Inflammatory macrophage treated with lipopolysaccharide for 4 hours (primary cell): ENCODE measurements at regions not wholly inside any gene's neighbourhood (a gene's known extent, or its start where the extent isn't known, plus 50 kb on each side); places are given as distances from the start of the nearest gene placed in this dataset.
"Not testable (repeated sequence)": the region's sequence is repeated elsewhere in the genome, so short reads cannot be mapped to it uniquely, and the experiment has no call there.

ENCODE experiments used
- DNase-seq: peaks from one replicate; pipeline ENCODE4 v3.0.0-alpha.2; 2020

DNA sequence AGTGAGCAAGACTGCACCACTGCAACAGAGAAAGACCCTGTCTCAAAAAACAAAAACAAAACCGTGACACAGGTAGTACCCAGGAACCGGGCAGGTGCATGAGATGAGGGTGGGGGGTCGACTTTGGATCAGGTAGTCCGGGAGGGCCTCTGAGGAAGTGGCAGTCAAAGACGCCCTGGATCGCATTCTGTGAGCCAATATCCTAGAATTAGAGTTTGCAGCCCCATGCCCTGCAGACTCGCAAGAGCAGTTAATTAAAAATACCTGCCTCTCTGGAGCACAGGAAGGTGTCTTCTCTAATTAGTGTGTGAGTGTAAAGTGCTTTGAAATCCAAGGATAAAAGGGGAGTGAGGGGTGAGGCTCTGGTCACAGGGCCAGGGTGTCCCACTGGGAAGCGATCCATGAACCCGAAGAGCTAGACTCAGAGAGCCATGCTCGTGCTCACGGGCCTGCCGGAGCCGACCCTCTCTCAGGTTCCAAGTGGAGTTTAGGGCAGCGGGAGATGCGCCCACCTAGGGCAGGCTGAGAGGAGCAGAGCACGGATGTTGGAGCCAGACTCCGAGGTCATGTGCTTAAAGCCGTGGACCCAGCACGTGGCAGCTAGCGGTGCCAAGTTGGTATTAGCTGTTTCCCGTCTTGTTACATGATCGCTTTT lies 74.7 kb upstream of the PTPN1 start:
- DNase-seq = no peak

DNA sequence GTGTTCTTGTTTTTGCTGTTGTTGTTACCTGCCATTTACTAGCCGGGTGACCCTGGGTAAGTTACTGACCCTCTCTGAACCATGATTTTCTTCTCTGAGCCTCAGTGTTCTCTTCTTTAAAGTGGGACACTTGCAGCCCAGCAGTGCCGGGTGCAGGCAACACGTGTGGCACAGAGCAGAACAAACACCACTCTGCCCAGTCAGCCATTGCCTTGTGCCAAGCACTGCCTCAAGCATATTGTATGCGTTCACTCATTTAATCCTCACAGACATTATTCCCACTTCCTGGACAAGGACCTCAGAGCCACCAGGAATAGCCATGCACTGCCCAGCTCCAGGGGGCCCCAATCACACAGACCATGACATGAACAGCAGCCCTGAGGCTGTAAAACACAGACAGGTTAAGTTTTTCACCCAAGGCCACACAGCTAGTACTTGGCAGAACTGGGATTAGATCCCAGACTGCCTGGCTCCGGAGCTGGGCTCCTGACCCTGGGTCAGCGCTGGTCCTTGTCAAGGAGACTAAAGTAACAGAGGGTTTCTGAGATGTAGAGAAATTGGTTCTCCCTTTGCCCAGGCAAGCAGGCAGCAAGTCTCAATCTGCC lies 74.0 kb upstream of the PTPN1 start:
- no peak for DNase-seq

DNA sequence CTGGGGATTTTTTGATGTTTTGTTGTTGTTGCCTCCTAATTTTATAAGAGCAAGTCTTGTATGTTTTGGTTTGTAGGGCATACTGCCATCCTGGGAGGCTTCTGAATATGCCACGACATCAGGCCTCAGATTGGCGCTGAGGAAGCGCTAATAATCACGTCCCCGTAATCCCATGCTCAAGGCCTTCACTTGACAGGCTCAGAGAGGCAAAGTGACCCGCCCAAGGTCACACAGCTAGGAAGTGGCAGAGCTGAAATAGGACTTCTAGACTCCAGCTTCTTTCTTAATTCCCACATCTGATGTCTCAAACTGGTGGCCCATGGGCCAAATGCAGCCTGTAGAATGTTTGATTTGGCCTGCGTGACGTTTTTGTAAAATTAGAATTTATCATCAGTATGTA lies 73.5 kb upstream of the PTPN1 start:
- no peak for DNase-seq

DNA sequence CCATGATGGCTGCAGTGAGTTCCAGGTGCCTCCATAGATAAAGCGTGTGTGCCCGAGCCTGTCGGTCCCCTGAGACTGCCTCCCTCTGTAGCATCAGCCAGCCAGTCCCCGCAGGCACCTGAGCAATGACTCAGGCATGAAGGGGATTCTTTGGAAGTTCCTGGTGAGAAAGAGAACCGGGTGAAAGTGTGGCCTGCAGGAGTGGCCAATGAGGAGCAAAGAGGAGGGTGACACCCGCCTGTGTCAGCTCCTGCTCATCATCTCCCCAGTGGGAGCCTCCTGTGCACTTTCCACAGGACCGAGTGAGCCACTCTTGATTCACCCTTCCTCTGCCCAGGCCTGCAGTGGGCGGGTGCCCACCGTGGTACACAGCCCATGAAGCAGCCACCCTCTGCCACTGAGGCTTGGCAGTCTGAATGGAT lies 71.2 kb upstream of the PTPN1 start:
- peak; percentile 80 for DNase-seq

DNA sequence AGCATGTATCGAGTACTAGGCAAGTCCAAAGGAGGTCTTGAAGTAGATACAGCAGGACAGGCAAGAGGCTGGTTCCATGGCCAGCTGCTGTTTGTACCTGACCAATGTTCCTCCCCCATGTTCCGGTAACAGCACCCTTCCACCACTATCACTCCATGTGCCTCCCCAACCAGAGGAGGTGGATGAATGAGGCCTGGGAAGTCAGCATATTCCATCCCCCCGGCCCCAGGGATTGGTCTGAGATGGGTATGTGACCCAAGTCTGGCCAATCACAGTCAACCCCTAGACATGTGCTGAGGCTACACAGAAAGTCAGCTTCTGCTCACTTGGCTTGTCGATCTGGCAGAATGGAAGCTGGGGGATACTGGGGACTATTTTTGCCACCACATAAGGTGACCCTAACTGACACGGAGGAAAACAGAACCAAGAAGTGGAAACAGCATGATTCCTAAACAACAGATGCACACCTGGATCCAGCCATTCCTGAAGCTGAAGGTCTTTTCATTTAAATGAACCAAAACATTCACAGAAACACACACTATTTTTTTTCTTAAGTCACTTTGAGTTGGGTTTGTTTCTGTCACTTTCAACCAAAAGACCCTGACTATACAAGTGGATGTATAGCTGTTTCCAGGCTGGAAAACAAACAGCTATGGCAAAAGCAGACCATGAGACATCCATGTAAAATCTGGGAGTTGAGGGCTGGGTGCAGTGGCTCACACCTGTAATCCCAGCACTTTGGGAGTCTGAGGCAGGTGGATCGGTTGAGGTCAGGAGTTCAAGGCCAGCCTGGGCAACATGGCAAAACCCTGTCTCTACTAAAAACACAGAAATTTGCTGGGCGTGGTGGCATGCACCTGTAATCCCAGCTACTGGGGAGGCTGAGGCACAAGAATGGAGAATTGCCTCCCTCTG lies 70.4 kb upstream of the PTPN1 start:
- DNase-seq = no peak

DNA sequence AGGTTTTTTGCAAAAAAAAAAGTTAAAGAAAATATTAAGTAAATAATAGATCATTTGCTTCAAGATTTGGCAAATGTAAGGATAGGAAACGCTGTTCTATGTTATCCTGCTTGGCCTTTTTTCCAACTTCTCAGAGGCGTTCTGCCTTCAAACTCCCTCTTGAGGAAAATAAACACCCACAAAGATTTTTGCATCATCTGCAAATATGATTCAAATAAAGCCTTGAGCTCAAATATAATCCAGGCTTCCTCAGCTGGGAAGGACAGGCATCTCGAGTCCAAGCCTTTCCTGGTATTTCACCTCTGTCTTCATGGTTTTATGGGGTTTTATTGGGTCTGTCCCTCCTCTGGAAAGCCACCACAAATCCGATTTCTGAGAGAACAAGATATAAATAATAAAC lies 67.7 kb upstream of the PTPN1 start:
- no peak for DNase-seq

DNA sequence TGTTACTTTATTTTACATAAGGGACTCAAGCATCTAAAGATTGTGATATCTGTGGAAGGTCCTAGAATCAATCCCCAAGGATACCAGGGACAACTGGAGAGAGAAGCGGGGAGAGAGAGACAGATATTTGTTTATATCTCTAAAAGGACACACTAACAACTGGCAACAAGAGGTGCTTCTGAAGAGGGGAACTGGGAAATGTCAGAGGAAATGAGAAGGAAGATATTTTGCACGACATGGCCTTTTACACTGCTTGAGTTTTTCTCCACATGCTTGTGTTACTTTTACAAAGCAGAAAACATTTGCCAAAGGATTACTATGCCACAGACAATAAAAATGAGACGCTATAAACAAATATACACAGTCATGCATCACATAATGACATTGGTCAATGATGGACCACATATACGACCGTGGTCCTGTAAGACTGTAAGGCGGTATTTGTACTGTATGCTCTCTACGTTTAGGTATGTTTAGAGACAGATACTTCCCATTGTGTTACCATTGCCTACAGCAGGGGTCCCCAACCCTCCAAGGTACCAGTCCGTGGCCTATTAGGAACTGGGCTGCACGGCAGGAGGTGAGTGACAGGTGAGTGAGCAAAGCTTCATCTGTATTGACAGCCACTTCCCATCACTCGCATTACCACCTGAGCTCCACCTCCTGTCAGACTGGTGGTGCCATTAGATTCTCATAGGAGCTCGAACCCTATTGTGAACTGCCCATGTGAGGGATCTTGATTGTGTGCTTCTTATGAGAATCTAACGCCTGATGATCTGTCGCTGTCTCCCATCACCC lies 64.6 kb upstream of the PTPN1 start:
- DNase-seq = no peak

DNA sequence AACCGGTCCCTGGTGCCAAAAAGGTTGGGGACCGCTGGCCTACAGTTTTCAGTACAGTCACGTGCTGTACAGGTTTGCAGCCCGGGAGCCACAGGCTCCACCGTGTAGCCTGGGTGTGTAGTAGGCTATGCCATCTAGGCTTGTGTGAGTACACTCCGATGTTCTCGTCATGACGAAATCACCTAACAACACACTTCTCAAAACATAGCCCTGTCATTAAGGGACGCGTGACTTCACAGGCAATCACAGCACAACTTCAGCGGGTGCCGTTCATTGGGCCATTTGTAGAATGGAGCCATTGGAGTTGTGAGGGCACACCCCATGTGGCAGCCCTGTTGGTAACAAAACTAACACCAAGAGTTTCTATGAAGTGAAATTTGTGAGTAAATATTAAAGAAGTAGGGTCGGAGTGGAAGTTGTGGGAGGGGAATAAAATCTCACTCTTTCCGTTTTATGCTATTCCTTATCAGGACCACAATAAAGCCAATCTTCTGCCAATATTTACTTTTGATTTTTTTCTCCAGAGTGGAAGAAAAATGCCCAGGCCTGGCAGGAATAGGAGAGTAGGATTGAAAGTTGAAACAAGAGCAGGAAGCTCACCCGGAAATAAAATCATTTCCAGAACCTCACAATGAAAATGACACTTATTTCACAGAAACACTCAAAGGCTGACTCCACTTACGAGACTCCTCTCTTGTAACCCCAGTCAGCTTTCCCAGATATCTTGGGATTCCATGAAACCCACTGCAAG lies 63.7 kb upstream of the PTPN1 start:
- DNase-seq = peak; percentile 70

DNA sequence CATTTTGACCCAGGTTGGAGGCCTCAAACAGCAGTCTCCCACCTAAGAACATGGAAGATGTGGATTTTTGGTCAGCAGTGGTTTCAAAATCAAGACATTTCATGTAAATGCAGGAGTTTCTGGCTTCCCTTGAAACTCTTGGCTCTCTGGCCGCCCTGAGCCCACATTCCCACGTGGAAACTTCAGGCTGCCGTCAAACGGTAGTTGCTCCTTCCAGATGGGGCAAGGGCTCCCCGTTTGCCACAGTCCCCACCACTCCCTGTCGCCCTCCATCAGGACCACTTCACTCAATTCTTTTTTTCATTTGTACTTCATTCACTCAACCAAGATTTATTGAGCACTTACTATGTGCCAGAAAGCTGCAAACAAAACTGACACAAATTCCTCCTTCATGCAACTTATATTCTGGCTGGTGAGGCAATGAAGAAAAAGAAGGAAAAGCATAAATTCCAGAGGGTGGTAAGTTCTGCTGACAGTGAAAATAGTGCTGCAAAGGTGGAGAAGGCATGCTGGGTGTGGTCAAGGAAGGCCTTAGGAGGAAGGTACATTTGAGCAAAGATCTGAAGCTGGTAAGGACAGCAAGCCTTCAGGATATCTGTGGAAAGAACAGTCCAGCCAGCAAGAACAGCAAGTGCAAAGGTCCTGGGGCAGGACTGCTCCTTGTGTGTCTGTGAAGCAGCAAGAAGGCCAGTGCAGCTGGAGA lies 62.9 kb upstream of the PTPN1 start:
- DNase-seq = no peak

DNA sequence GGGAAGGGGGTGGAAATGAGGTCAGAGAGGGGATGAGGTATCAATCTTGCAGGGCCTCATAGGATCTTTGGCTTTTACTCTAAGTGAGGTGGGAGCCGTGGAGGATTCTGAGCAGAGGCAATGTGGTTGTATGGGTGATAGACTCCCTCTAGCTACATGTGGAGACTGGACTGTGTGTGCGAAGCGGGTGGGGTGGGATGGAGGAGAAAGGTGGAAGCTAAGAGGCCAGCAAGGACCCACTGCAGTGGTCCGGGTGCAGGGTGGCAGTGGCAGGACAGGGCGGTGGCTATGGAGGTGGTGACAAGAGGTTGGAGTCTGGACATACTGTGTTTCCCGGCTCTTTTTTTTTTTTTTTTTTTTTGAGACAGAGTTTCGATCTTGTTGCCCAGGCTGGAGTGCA lies 62.4 kb upstream of the PTPN1 start:
- no peak for DNase-seq

DNA sequence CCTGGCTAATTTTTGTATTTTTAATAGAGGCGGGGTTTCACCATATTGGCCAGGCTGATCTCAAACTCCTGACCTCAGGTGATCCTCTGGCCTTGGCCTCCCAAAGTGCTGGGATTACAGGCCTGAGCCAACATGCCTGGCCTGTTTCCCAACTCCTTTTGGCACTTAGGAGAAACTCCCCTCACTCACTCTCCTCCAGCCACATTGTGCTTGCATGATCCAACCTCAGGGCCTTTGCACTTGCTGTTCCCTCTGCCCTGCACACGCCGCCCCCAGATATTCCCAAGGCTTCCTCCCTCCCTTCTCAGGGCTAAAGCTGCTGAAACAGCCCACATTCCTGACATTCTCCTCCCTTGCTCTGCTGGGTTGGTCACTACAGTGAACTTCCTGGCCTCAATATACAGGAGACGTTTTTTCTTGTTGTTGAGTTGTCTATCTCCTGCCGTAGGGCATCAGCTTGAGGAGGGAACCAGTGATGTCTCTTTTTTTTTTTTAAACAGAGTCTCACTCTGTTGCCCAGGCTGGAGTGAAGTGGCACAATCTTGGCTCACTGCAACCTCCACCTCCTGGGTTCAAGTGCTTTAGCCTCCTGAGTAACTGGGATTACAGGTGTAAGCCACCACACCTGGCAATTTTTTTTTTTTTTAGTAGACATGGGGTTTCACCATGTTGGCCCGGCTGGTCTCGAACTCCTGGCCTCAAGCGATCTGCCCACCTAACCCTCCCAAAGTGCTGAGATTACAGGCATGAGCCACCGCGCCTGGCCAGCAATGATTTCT lies 61.4 kb upstream of the PTPN1 start:
- not testable (repeated sequence) for DNase-seq

DNA sequence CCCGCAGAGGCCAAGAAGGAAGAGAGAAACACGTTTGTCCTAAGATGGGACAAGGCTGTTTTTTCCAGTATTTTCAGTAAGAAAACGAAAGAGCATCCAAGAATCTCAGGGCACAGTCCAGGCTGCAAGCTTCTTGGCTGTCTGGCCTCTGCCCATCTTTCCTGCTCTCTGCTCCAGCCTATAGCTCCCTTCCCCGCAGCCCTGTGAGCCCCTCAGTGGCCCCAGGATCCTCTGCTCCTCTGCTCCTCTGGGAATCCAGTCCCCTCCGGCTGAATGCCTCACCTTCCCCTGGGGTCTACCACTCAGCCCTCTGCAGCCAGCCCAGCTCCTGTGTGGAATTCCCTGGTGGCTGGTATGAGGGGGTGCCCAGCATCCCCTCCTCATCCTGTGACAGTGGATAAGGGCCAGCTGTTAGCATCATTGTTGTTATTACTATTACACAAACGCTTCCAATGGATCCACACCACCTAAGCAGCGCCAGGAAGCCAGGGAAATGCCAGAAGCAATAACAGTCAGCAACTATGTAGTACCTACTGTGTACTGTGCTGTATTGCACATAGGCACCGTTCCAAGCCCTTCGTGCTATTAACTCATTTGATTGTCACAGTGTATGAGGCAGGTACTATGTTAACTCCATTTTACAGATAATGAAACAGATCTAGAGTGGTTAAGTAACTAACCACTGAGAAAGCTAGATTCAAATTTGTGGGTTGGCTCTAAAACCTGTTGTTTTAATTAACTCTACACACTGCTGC lies 60.3 kb upstream of the PTPN1 start:
- no peak for DNase-seq

DNA sequence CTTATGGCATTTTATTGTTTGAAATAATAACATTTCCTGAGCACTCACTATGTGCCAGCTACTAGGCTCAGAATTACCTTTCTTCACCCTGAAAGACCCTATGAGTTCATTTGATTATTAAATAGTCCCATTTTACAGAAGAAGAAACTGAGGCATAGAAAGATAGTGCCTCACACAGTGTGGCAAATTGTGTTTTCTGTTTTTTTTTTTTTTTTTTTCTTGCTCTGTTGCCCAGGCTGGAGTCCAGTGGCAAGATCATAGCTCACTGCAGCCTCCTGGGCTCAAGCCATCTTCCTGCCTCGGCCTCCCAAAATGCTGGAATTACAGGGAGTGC lies 59.7 kb upstream of the PTPN1 start:
- no peak for DNase-seq

DNA sequence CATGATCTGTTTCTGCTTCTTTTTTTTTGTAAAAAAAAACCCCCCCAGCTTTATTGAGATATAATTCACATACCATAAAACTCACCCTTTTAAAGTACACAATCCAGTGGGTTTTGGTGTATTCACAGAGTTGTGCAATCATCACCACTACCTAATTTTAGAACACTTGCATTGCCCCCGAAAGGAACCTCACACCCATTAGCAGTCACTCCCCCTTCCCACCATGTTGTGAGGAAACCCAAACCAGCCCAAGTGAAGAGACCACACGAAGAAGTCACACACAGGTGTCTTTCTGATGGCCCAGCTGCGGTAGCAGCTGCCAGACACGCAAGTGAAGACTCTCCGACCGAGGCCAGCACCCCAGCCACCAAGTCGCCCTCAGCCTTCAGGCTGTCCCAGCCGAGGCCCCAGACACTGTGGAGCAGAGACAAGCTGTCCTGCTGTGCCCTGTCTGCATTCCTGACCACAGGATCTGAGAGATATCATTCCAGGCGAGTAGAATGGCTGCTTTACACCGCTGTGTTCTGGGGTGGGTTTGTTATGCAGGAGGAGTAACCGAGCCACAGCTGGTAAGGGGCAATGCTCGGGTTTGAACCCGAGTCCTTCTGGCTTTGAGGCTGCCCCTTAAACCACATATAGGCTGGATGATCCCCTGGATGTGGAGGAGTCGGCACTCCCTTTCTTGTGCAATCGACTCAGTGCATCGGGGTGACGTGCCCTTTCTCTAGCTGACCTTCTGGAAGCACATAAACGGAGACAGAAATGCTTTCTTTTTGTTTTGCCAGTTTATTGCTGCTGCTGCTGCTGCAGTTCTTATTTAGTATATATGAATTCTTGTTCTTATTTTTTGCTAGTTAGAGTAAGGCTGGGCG lies 59.1 kb upstream of the PTPN1 start:
- DNase-seq = peak; percentile 80

DNA sequence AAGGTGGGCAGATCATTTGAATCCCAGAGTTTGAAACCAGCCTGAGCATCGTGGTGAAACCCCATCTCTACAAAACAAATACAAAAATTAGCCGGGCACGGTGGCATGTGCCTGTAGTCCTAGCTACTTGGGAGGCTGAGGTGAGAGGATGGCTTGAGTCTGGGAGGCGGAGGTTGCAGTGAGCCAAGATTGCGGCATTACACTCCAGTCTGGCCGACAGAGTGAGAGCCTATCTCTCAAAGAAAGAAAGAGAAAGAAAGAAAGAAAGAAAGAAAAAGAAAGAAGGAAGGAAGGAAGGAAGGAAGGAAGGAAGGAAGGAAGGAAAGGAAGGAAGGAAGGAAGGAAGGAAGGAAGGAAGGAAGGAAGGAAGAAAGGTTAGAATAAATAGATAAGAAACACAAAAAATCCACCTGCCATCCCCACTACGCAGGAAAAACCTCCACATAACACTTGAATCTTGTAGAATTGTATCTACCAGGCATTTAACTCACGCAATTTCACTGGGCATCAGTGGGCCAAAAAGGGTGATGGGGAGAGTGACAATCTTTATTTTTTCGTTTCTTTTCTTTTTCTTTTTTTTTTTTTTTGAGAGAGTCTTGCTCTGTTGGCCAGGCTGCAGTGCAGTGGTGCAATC lies 58.3 kb upstream of the PTPN1 start:
- not testable (repeated sequence) for DNase-seq

DNA sequence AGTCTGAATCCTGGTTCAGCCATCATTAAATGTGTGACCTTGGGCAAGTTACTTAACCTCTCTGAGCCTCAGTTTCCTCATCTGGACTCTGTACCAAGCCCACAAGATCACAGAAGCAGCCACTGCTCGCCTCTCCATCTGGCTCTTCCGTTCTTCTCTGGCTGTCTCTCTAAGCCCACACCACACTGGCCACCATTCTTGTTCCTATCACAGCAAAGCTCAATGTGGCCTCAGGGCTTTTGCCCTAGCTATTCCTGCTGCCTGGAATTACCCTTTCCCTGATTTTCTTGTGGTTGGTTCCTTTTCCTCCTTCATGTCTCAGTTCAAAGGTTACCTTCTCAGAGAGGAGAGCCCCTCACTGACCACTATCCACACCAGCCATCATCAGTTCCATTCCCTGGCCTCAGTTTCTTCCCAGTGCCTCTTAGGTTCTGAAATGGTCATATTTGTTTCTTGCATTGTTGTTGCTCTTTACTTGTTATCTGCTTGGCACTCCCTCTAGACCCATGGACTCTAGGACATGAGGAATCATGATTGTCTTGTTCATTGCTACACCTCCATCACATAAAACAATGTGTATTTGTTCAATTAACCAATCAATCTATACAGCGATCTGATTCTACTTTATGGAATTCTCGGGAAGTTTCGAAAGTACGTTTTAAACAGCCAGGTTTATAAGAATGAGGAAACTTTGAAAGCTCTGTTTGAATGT lies 56.5 kb upstream of the PTPN1 start:
- no peak for DNase-seq

DNA sequence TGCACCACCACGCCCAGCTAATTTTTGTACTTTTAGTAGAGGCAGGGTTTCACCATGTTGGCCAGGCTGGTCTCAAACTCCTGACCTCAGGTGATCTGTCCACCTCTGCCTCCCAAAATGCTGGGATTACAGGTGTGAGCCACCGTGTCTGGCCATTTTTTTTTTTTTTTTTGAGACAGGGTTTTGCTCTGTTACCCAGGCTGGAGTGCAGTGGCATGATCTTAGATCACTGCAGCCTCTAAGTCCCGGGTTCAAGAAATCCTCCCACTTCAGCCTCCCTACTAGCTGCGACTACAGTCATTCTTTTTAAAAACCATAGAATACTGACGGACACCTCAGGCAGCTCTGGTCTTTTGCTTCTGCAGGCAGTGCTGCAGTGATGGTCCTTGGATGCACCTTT lies 54.9 kb upstream of the PTPN1 start:
- not testable (repeated sequence) for DNase-seq
